Limb (tissue), 2 donors: ENCODE measurements at regions not wholly inside any gene's neighbourhood (a gene's known extent, or its start where the extent isn't known, plus 50 kb on each side); places are given as distances from the start of the nearest gene placed in this dataset.
"Not testable (repeated sequence)": the region's sequence is repeated elsewhere in the genome, so short reads cannot be mapped to it uniquely, and the experiment has no call there.

Experiments used
- DNase-seq, 2 donors: peaks; one replicate each; pipeline ENCODE4 v3.0.0-alpha.2; 2016; ENCODE audit errors: extremely low spot score in 2 of 2

GRCh38 chr12:19897900-19898408 lies 458.7 kb downstream of the AEBP2 start:
- no peak for DNase-seq

- DNase-seq = no peak
Observed at GRCh38 chr12:19901841-19902240, 462.5 kb downstream of the AEBP2 start.

GRCh38 chr12:19904819-19905218 lies 463.5 kb upstream of the PDE3A start:
- DNase-seq = no peak

DNA sequence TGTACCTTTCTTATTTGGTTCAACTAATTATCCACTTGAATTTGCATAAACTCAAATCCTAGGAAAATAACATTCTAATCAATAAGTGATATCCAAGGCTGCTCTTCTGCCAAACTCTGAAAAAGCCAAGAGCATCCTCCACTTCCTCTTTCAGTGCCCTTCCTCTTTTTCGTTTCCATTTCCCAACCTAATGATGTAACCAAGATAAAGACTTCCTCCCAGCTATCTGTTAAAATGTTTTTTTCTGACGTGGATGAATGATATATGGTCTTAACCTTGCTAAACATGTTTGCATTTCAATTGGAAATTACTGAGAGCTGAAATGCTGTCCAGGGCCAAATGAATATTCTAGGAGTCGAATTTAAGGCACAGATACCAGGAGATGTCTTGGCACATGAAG lies 459.5 kb upstream of the PDE3A start:
- DNase-seq = no peak

DNA sequence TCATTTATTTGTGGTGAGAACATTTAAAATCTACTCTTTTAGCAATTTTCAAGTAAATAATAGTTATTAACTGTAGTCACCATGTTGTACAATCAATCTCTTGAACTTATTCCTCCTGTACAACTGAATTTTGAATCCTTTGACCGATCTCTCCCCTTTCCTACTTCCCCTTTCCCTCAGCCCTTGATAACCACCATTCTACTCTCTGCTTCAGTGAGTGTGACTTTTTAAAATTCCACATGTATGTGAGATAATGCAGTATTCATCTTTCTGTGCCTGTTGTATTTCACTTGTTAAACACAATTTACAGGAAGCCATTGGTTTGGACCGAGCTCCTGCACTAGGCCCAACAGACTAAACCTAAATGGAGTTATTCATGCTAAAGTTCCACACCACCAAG lies 458.9 kb upstream of the PDE3A start:
- DNase-seq = no peak

GRCh38 chr12:19910681-19911080 lies 457.7 kb upstream of the PDE3A start:
- DNase-seq = no peak

DNA sequence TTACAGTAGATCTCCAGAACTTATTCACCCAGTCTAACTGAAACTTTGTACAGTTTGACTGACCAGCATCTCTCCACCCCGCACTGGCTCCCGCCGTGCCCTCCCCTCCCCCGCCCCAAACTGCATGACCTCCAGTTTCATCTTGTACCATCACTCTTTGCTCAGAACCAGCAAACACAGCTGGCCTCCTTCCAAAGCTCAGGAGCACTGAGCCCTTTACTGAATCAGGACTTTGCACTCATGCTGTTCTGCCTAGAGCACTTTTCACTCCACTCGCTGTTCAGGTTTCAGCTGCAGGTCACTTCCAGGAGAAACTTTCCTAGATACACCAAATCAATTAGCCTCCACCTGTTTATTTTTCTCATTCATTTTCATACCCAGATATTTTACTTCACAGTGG lies 455.3 kb upstream of the PDE3A start:
- DNase-seq = no peak

GRCh38 chr12:19915392-19916195 lies 452.7 kb upstream of the PDE3A start:
- DNase-seq = peak in 1 of 2 donors; percentile 58

DNA sequence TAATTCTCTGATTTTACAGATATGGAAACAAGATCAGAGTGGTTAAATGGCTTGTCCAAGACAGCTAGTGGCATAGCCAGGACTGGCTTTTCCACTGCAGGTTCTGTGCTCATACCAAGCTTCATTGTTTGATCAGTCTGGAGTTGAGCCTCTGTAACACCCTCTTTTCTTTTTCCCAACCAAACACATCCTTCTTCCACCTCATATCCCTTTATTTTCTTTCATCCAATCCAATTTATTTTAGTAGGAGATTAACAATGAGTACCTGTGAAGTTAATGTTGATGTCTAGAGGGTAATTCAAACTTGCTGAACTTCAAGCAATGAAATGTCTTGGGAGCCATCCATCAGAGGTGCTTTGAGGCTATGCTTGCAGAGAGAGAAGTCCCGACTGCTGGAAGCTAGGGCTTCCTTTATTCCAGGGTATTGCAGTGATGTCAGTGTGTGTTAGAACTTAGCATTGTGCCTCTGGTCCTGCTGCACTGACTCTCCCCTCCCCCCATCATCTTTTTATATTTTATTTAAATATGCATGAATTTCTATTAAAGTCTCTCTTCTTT lies 452.1 kb upstream of the PDE3A start:
- DNase-seq = no peak

GRCh38 chr12:19916974-19917373 lies 451.4 kb upstream of the PDE3A start:
- DNase-seq = no peak

- DNase-seq = not testable (repeated sequence)
Observed at GRCh38 chr12:19921716-19922115, 446.6 kb upstream of the PDE3A start.

GRCh38 chr12:19922717-19923116 lies 445.6 kb upstream of the PDE3A start:
- DNase-seq = no peak

GRCh38 chr12:19924360-19924759 lies 444.0 kb upstream of the PDE3A start:
- DNase-seq = no peak

DNA sequence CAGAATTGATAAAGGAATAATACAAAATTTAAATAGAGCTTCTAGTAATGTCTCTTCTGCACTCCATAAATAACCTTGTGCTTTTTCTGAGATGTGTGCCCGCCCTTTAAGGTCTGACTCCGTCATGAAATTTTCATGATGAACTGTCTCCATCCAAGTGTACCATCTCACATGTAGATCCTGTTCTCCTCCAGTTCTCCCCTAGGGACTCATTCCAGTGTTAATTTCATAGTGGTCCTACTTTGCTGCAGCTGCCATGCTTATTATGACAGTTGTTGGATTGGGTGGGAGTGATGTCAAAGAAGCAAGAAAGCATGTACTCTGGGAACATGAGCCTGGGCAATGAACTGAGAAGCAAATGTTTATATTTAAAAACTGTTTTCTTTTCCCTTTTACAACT lies 442.5 kb upstream of the PDE3A start:
- DNase-seq = no peak

GRCh38 chr12:19926266-19926665 lies 442.1 kb upstream of the PDE3A start:
- no peak for DNase-seq

DNA sequence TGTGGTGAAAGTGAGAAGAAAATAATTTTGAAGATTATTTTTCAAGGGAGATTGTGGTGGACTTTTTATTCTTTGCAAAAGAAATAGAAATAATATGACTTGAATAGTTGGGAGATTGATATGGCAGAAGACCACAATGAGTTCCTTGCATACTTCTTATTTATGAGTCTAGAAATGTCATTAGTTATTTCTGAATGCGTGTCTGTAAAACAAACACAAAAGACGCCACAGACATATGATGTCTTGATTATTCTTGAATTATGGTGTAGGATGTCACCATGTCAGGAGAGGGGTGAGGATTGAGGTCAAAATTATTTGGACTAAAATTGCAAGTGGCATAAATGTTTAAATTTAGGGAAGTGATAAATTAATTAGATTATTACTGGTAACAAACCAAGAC lies 440.7 kb upstream of the PDE3A start:
- no peak for DNase-seq

- no peak for DNase-seq
Observed at GRCh38 chr12:19932413-19932812, 435.9 kb upstream of the PDE3A start.

DNA sequence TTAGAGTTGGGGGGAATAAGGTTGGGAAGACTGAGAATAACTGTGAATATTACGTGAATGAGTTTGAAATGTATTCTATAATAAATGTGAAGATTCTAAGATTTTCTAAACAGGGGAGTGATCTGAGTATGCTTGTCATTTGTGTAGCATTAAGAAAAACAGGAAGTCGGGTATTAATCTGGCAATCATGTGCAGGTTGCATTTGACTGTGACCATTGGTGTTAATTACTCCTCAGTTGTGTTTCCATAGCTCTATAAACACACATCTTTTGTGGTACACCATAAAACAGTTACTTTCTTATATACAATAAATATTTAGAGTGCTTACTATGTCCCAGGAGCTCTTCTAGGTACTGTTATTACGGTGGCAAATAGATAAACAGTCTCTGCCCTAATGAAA lies 434.4 kb upstream of the PDE3A start:
- no peak for DNase-seq

GRCh38 chr12:19937161-19937560 lies 431.2 kb upstream of the PDE3A start:
- DNase-seq = no peak

DNA sequence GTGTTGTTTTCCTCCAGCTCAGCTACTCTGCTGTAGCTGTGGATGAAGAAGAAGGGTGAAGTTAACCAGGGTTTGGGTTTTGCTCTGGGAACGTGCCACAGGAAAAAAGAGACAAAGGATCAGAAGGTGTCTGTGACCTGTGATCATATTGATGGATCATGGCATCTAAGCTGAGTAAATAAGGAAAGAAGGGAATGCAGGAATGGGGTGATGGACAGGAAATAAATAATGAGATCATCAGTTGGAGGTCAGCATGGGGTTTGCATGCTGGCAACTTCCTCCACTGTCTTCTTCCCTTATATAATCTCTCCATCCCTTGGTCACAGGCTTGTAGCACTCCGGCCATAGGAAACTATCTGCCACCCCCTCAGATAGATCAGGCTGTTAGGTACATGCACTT lies 430.3 kb upstream of the PDE3A start:
- DNase-seq = no peak

GRCh38 chr12:19938491-19938890 lies 429.8 kb upstream of the PDE3A start:
- no peak for DNase-seq

DNA sequence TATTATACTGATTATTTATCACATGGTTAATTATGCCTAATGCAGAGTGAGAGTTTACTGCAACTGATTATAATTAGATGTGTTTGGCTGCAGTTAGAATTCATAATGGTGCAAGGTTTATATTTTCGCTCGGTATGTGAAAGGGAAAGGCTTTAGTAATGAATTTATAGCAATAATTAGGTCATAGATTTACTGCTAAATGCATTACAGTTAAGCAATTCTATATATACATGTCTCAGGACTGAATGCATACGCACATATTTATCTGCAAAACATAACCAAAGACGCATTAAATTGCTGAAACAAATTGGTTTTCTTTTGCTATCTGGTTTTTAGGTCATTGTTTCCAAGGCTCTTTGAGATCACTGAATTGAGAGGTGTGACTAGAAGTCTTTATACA lies 428.1 kb upstream of the PDE3A start:
- no peak for DNase-seq

- DNase-seq = no peak
Observed at GRCh38 chr12:19941096-19941495, 427.2 kb upstream of the PDE3A start.
